ENCODE measurements at regions not wholly inside any gene's neighbourhood (a gene's known extent, or its start where the extent isn't known, plus 50 kb on each side); places are given as distances from the start of the nearest gene placed in this dataset.

GRCh38 chr15:96629511-96629910 lies 299.0 kb downstream of the NR2F2 start (continued):
- TF ChIP-seq DMBX1 (CRISPR knock-in tag; IDR thresholded peaks at IDR 0.05; ENCODE audit: borderline replicate concordance) = no peak
- TF ChIP-seq MYC (IDR thresholded peaks at IDR 0.05; ENCODE audit: low read depth, low read length) = no peak
- TF ChIP-seq MYC (CRISPR knock-in tag; IDR thresholded peaks at IDR 0.05; ENCODE audit: borderline replicate concordance, low read depth) = no peak
- TF ChIP-seq E2F3 (CRISPR knock-in tag; IDR thresholded peaks at IDR 0.05) = no peak
- no peak for TF ChIP-seq KAT8 (IDR thresholded peaks at IDR 0.05; ENCODE audit: low read depth)

- Histone ChIP-seq H3K4me2 (ENCODE audit: insufficient read depth, low read length) (no peak overlapping the region), H3K9me3 (replicated peaks; ENCODE audit: control insufficient read depth, insufficient read depth, low read depth, low read length) (no peaks in the 10 kb centered on the region), H3K4me1 (replicated peaks in 1 of 2; ENCODE audit: control insufficient read depth in 2 of 2, insufficient read depth in 2 of 2, low read length in 2 of 2) (no peaks in the 10 kb centered on the region), H3K36me3 (ENCODE audit: control insufficient read depth, insufficient read depth, low read length) (no peaks in the 10 kb centered on the region), H3K27me3 (ENCODE audit: control insufficient read depth in 2 of 2, insufficient read depth in 2 of 2, low read length in 2 of 2) (no peaks in the 10 kb centered on the region; a peak in 1 of 5 replicates), H3K9ac (ENCODE audit: insufficient read depth in 1 of 2, low read depth in 2 of 2, low read length in 2 of 2) (no peak overlapping the region), H3K4me3 (no peak overlapping the region), H3K9me1 (ENCODE audit: control insufficient read depth, insufficient read depth, low read length) (no peaks in the 10 kb centered on the region), H2AFZ (ENCODE audit: low read depth, low read length) (no peak overlapping the region), H3K27ac (ENCODE audit: extremely low read depth, low read depth, low read length) (no peak overlapping the region), H3K79me2 (ENCODE audit: control insufficient read depth, insufficient read depth, low read length) (no peaks in the 10 kb centered on the region), H4K20me1 (replicated peaks; ENCODE audit: control insufficient read depth, insufficient read depth, low read length) (no peaks in the 10 kb centered on the region)
- in situ Hi-C loops (cut with MboI) (no loop called here), intact Hi-C loops (cut with micrococcal nuclease) (no loop called here)
- DNase-seq (ENCODE audit: extremely low read depth in 1 of 4, low spot score in 3 of 4) (no peak), ATAC-seq (no peak), FAIRE-seq (no peak)
- no TSS peak for BruUV-seq (replicated peaks)
- 0% methylated on average over 1 of the region's 1 CpG for WGBS (ENCODE audit: insufficient coverage, low coverage, missing lambda C conversion rate)
- ChIA-PET POLR2A (no interaction called here), CTCF (ENCODE audit: low intra/inter-chr PET ratio) (no interaction called here)
- TF ChIP-seq DPF2 (IDR thresholded peaks at IDR 0.05) (no peak), ZNF609 (CRISPR knock-in tag; IDR thresholded peaks at IDR 0.05; ENCODE audit: borderline replicate concordance) (no peak), PATZ1 (CRISPR knock-in tag; IDR thresholded peaks at IDR 0.05; ENCODE audit: borderline replicate concordance) (no peak), HSF4 (CRISPR knock-in tag; IDR thresholded peaks at IDR 0.05; ENCODE audit: borderline replicate concordance) (no peak), HDAC2 (IDR thresholded peaks at IDR 0.05) (no peak), ZNF121 (CRISPR knock-in tag; conservative IDR thresholded peaks at IDR 0.05) (no peak), RBM17 (IDR thresholded peaks at IDR 0.05; ENCODE audit: borderline replicate concordance, low read depth, low read length) (no peak), SMAD2 (IDR thresholded peaks at IDR 0.05; ENCODE audit: low read depth, low read length) (no peak), CHAMP1 (IDR thresholded peaks at IDR 0.05) (no peak)
These were observed 308.3 kb downstream of the NR2F2 start for GRCh38 chr15:96638793-96639192.

Measured in K562 (cell line).